ENCODE measurements at regions not wholly inside any gene's neighbourhood (a gene's known extent, or its start where the extent isn't known, plus 50 kb on each side); places are given as distances from the start of the nearest gene placed in this dataset.

GRCh38 chr18:55849391-55849790 lies 261.4 kb upstream of the TCF4 start:
- no peaks in the 10 kb centered on the region for H3K27me3 Mint-ChIP-seq (ENCODE audit: low read depth in 2 of 2)
- Histone ChIP-seq H3K4me1 (ENCODE audit: control insufficient read depth, insufficient read depth, low read length) (no peaks in the 10 kb centered on the region), H3K27ac (ENCODE audit: low read length) (no peak overlapping the region), H3K36me3 (ENCODE audit: control insufficient read depth, insufficient read depth, low read length) (no peaks in the 10 kb centered on the region), H3K27me3 (ENCODE audit: control insufficient read depth, insufficient read depth, low read length) (no peaks in the 10 kb centered on the region), H3K9me3 (ENCODE audit: control insufficient read depth, insufficient read depth, low read length) (no peaks in the 10 kb centered on the region), H3K4me3 (ENCODE audit: low read length) (no peak overlapping the region)
- WGBS (ENCODE audit: insufficient coverage), result no CpG with 5 or more reads among the region's 1 CpG
- ATAC-seq, result no peak
- DNase-seq, result no peak
- TF ChIP-seq CTCF (IDR thresholded peaks at IDR 0.05), result no peak
- no peak overlapping the region for H3K4me3 Mint-ChIP-seq
- H3K27ac Mint-ChIP-seq, result no peak overlapping the region
- no peaks in the 10 kb centered on the region for H3K36me3 Mint-ChIP-seq
- H3K9me3 Mint-ChIP-seq, result peaks cover 0 to 2% of the 10 kb centered on the region in 2 donors
- H3K4me1 Mint-ChIP-seq, result no peaks in the 10 kb centered on the region
- intact Hi-C loops (cut with micrococcal nuclease), result no loop called here

GRCh38 chr18:55847960-55848359 lies 260.0 kb upstream of the TCF4 start:
- Histone ChIP-seq H3K27ac (ENCODE audit: low read length) (no peak overlapping the region), H3K4me3 (ENCODE audit: low read length) (no peak overlapping the region), H3K36me3 (ENCODE audit: control insufficient read depth, insufficient read depth, low read length) (no peaks in the 10 kb centered on the region), H3K9me3 (ENCODE audit: control insufficient read depth, insufficient read depth, low read length) (no peaks in the 10 kb centered on the region), H3K27me3 (ENCODE audit: control insufficient read depth, insufficient read depth, low read length) (no peaks in the 10 kb centered on the region), H3K4me1 (ENCODE audit: control insufficient read depth, insufficient read depth, low read length) (no peaks in the 10 kb centered on the region)
- Mint-ChIP-seq H3K9me3 (peaks cover 0 to 2% of the 10 kb centered on the region in 2 donors), H3K36me3 (no peaks in the 10 kb centered on the region), H3K27me3 (ENCODE audit: low read depth in 2 of 2) (no peaks in the 10 kb centered on the region), H3K4me3 (no peak overlapping the region), H3K4me1 (no peaks in the 10 kb centered on the region), H3K27ac (no peak overlapping the region)
- WGBS (ENCODE audit: insufficient coverage), result 96% methylated on average over 3 of the region's 3 CpGs
- no peak for ATAC-seq
- intact Hi-C loops (cut with micrococcal nuclease), result no loop called here
- DNase-seq, result no peak
- no peak for TF ChIP-seq CTCF (IDR thresholded peaks at IDR 0.05)

GRCh38 chr18:55845221-55845620 lies 257.2 kb upstream of the TCF4 start:
- no peak overlapping the region for H3K27ac ChIP-seq (ENCODE audit: low read length)
- H3K4me1 ChIP-seq (ENCODE audit: control insufficient read depth, insufficient read depth, low read length), result no peaks in the 10 kb centered on the region
- Mint-ChIP-seq H3K4me1 (no peaks in the 10 kb centered on the region), H3K4me3 (no peak overlapping the region), H3K27ac (no peak overlapping the region), H3K36me3 (no peaks in the 10 kb centered on the region), H3K9me3 (peaks cover 0 to 3% of the 10 kb centered on the region in 2 donors), H3K27me3 (ENCODE audit: low read depth in 2 of 2) (no peaks in the 10 kb centered on the region)
- no peak for DNase-seq
- H3K4me3 ChIP-seq (ENCODE audit: low read length), result no peak overlapping the region
- no peaks in the 10 kb centered on the region for H3K9me3 ChIP-seq (ENCODE audit: control insufficient read depth, insufficient read depth, low read length)
- no peaks in the 10 kb centered on the region for H3K36me3 ChIP-seq (ENCODE audit: control insufficient read depth, insufficient read depth, low read length)
- ATAC-seq, result no peak
- H3K27me3 ChIP-seq (ENCODE audit: control insufficient read depth, insufficient read depth, low read length), result no peaks in the 10 kb centered on the region
- TF ChIP-seq CTCF (IDR thresholded peaks at IDR 0.05), result no peak
- 94% methylated on average over 4 of the region's 4 CpGs for WGBS (ENCODE audit: insufficient coverage)
- intact Hi-C loops (cut with micrococcal nuclease), result no loop called here

GRCh38 chr18:55844382-55844781 lies 256.4 kb upstream of the TCF4 start:
- peaks cover 0 to 7% of the 10 kb centered on the region in 2 donors for H3K9me3 Mint-ChIP-seq
- H3K4me1 ChIP-seq (ENCODE audit: control insufficient read depth, insufficient read depth, low read length), result no peaks in the 10 kb centered on the region
- 88% methylated on average over 4 of the region's 4 CpGs for WGBS (ENCODE audit: insufficient coverage)

More at GRCh38 chr18:55844382-55844781, 256.4 kb upstream of the TCF4 start:
- no peak overlapping the region for H3K27ac ChIP-seq (ENCODE audit: low read length)
- H3K27me3 ChIP-seq (ENCODE audit: control insufficient read depth, insufficient read depth, low read length), result no peaks in the 10 kb centered on the region
- Mint-ChIP-seq H3K4me1 (no peaks in the 10 kb centered on the region), H3K27ac (no peak overlapping the region), H3K27me3 (ENCODE audit: low read depth in 2 of 2) (no peaks in the 10 kb centered on the region), H3K36me3 (no peaks in the 10 kb centered on the region), H3K4me3 (no peak overlapping the region)
- intact Hi-C loops (cut with micrococcal nuclease), result no loop called here
- no peak for ATAC-seq
- DNase-seq, result no peak
- H3K36me3 ChIP-seq (ENCODE audit: control insufficient read depth, insufficient read depth, low read length), result no peaks in the 10 kb centered on the region
- H3K9me3 ChIP-seq (ENCODE audit: control insufficient read depth, insufficient read depth, low read length), result no peaks in the 10 kb centered on the region
- H3K4me3 ChIP-seq (ENCODE audit: low read length), result no peak overlapping the region
- no peak for TF ChIP-seq CTCF (IDR thresholded peaks at IDR 0.05)
